Brain microvascular endothelial cell (primary cell): ENCODE measurements at regions not wholly inside any gene's neighbourhood (a gene's known extent, or its start where the extent isn't known, plus 50 kb on each side); places are given as distances from the start of the nearest gene placed in this dataset.

ENCODE experiments used
- DNase-seq: peaks from one replicate; pipeline ENCODE4 v3.0.0-alpha.2; 2020
- H3K27ac ChIP-seq: fragments of 250-450 bp; sonication (Bioruptor Pico); 2 replicates; pipeline ENCODE4 v1.5.1; 2020; ENCODE audit warnings: mild to moderate bottlenecking, moderate library complexity
- H3K27me3 ChIP-seq: fragments of 250-450 bp; sonication (Bioruptor Pico); replicated peaks from 2 replicates; pipeline ENCODE4 v1.5.1; 2020; ENCODE audit warnings: mild to moderate bottlenecking
- H3K36me3 ChIP-seq: fragments of 250-450 bp; sonication (Bioruptor Pico); replicated peaks from 2 replicates; pipeline ENCODE4 v1.5.1; 2020; ENCODE audit warnings: mild to moderate bottlenecking
- H3K4me3 ChIP-seq: 2 replicates; pipeline ENCODE4 v1.5.1; 2011; ENCODE audit warnings: low read depth, mild to moderate bottlenecking, control low read depth, low read length, moderate library complexity
- in situ Hi-C: cut with HindIII; loops from 2 replicates; pipeline ENCODE4 v1.10.0; 2017; ENCODE audit warnings: low sequenced_read_pairs, low pct_ligation_motif_present
- TF ChIP-seq, protein P1 (sequence below): IDR thresholded peaks from 2 replicates; pipeline ENCODE4 v1.5.1; 2011; ENCODE audit warnings: low read depth, mild to moderate bottlenecking, moderate library complexity, low read length, control low read depth, inconsistent platforms; ENCODE audit errors: missing control alignments

DNA sequence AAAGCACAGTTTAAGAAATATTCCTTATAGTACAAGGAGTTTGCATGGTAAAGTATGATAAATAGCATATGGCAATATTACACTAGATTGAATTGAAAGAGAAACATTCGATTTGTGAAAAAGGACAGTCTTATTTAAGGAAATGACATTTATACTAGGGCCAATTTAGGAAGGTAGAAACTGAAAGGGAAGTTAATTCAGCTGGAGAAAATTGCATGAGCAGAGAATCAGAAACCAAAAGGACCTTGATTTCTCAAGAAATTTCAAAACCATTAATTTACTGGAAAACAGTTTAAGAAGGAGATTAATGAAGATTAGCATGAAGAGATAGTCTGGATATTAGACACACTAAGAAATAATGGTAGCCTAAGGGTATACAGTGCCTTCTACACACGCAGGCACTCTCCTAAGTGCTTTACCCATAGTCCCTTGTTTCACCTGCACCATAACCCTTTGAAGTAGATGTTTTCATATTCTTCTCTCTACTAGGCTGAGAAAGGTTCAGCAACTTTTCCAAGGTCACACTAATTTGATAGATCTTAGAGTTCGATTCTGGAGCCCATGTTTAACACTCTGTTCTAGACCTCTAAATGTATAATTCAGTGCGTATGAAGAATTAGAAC lies 259.1 kb upstream of the SLIT2 start:
- TF ChIP-seq, protein P1, sequence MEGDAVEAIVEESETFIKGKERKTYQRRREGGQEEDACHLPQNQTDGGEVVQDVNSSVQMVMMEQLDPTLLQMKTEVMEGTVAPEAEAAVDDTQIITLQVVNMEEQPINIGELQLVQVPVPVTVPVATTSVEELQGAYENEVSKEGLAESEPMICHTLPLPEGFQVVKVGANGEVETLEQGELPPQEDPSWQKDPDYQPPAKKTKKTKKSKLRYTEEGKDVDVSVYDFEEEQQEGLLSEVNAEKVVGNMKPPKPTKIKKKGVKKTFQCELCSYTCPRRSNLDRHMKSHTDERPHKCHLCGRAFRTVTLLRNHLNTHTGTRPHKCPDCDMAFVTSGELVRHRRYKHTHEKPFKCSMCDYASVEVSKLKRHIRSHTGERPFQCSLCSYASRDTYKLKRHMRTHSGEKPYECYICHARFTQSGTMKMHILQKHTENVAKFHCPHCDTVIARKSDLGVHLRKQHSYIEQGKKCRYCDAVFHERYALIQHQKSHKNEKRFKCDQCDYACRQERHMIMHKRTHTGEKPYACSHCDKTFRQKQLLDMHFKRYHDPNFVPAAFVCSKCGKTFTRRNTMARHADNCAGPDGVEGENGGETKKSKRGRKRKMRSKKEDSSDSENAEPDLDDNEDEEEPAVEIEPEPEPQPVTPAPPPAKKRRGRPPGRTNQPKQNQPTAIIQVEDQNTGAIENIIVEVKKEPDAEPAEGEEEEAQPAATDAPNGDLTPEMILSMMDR, result no peak
- in situ Hi-C loops, result no loop called here

DNA sequence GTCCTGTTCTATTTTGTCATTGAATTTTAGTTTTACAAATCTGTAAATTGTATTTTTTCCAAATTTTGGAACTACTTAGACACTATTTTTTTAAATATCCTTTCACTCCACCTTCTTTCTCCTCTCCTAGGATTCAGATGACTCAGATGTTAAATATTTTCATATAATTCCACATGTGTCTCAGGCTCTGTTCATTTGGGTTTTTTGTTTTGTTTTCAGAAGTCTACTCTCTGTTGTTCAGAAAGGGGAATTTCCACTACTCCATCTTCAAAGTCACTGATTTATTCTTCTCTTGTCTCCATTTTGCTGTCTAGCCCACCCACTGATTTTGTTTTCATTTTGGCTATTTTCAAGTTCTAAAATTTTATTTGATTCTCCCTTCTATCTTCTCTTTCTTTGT lies 264.0 kb upstream of the SLIT2 start:
- no peaks in the 10 kb centered on the region for H3K36me3 ChIP-seq
- DNase-seq, result peak; percentile 6
- in situ Hi-C loops, result no loop called here
- no peak overlapping the region for H3K4me3 ChIP-seq
- H3K27ac ChIP-seq, result peak overlapping the region; percentile 71
- no peaks in the 10 kb centered on the region for H3K27me3 ChIP-seq
- TF ChIP-seq, protein P1, result no peak

More for the DNA sequence above, 259.1 kb upstream of the SLIT2 start:
- Histone ChIP-seq H3K4me3 (no peak overlapping the region), H3K36me3 (no peaks in the 10 kb centered on the region), H3K27ac (no peak overlapping the region), H3K27me3 (no peaks in the 10 kb centered on the region)
- DNase-seq, result no peak

- Histone ChIP-seq H3K36me3 (no peaks in the 10 kb centered on the region), H3K27ac (peak overlapping the region; percentile 96), H3K27me3 (no peaks in the 10 kb centered on the region), H3K4me3 (no peak overlapping the region)
- TF ChIP-seq, protein P1, result no peak
- peak; percentile 92 for DNase-seq
- in situ Hi-C loops, result no loop called here
Observed at GRCh38 chr4:19983072-19983471, 268.6 kb upstream of the SLIT2 start.

DNA sequence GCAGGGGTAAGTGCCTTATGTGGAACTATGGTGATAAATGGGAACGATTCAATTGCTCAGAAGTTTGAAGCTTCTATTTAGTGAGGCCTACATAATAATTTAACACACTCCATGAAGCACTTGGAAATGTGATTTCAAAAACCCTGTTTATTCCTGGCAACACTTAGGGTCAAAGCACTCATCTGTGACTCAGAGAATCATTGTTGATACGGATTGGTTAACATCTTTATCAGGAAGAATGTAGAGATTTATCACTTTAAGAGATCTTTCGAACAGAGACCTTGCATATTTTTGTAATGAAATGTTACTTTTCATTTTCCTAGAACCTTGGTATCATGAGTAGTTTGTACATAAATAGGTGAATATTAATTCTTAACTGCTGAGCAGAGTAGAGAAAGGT lies 269.1 kb upstream of the SLIT2 start:
- H3K27ac ChIP-seq, result peak overlapping the region; percentile 96
- TF ChIP-seq, protein P1, result no peak
- in situ Hi-C loops, result no loop called here
- H3K27me3 ChIP-seq, result no peaks in the 10 kb centered on the region
- no peaks in the 10 kb centered on the region for H3K36me3 ChIP-seq
- DNase-seq, result peak; percentile 61
- H3K4me3 ChIP-seq, result no peak overlapping the region

DNA sequence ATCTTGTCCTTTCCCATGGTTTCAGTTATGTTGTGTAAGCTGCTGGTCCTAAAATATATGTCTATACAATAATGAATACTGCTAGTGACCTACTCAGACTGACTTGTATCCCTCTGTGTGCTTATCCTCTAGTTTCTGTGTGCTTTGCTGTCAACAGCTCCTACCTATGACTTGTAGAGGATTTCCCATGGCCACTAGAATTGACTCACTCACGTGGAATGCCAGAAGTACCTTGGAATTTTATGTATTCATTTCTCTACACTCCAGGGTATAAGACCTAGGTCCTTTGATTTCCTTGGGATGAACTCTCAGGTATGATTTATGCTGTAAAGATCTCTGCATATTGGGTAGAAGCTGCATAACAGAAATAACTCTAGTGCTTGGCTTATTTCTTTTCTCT lies 279.9 kb upstream of the SLIT2 start:
- in situ Hi-C loops, result no loop called here
- H3K27ac ChIP-seq, result no peak overlapping the region
- no peak overlapping the region for H3K4me3 ChIP-seq
- H3K36me3 ChIP-seq, result no peaks in the 10 kb centered on the region
- TF ChIP-seq, protein P1, result no peak
- DNase-seq, result peak; percentile 31
- H3K27me3 ChIP-seq, result no peaks in the 10 kb centered on the region

GRCh38 chr4:19969492-19969891 lies 282.2 kb upstream of the SLIT2 start:
- H3K36me3 ChIP-seq, result no peaks in the 10 kb centered on the region
- DNase-seq, result no peak
- in situ Hi-C loops, result no loop called here

More at GRCh38 chr4:19969492-19969891, 282.2 kb upstream of the SLIT2 start:
- H3K27ac ChIP-seq, result no peak overlapping the region
- no peaks in the 10 kb centered on the region for H3K27me3 ChIP-seq
- H3K4me3 ChIP-seq, result no peak overlapping the region
- TF ChIP-seq, protein P1, result peak; percentile 61
